K562 (cell line): ENCODE measurements at regions not wholly inside any gene's neighbourhood (a gene's known extent, or its start where the extent isn't known, plus 50 kb on each side); places are given as distances from the start of the nearest gene placed in this dataset.
A peak's percentile ranks its signal among the peaks of the same experiment; 100 is the strongest.

Experiments
- ATAC-seq: fragments of 200-7000 bp; cut with Tn5 transposase; 3 replicates; pipeline ENCODE4 v1.9.1; 2020; ENCODE audit warnings: moderate library complexity
- BruUV-seq: library from RNA; stranded (reverse); fragments of 400-500 nt; replicated peaks from 2 replicates; lab custom pipeline; 2021; lab: Mats Ljungman, UMichigan
- CTCF ChIA-PET: fragments of 300-600 bp; formaldehyde crosslinking; extraction: SDS; loops from one replicate; lab custom pipeline; 2021; ENCODE audit warnings: low intra/inter-chr PET ratio; lab: Yijun Ruan, JAX
- POLR2A ChIA-PET: fragments of 300-600, 350-650 bp; sonication (Branson Sonifier 250); formaldehyde crosslinking; extraction: SDS; loops from one replicate; lab custom pipeline; 2021; ENCODE audit warnings: antibody characterized with exemption, inconsistent platforms; lab: Yijun Ruan, JAX
- DNase-seq, 4 experiments: peaks; one replicate each; pipeline versions ENCODE4 v3.0.0 to v3.0.0-alpha.2; 2011 to 2018; ENCODE audit warnings: low spot score in 3 of 4, mixed read lengths in 3 of 4; ENCODE audit errors: extremely low read depth in 1 of 4
- FAIRE-seq: peaks from 2 replicates; lab custom pipeline; 2011; peaks lifted over from hg19 to GRCh38; lab: Jason Lieb, UNC
- H2AFZ ChIP-seq: 2 replicates; pipeline ENCODE4 v1.6.0; 2011; ENCODE audit warnings: low read depth, low read length, control low read depth, inconsistent platforms
- H3K27ac ChIP-seq: fragments of 200-600 bp; 3 replicates; pipeline ENCODE4 v1.8.0; 2011; ENCODE audit warnings: low read depth, mild to moderate bottlenecking, control low read depth, inconsistent platforms, low read length, moderate library complexity, mixed read lengths; ENCODE audit errors: extremely low read depth
- H3K27me3 ChIP-seq, 2 experiments: fragments of 300-600 bp in 1 of 2; 2 replicates in 1 of 2; 3 replicates in 1 of 2; pipeline versions ENCODE4 v1.6.0 to v1.8.0; 2011; ENCODE audit warnings: inconsistent platforms in 2 of 2, low read length in 2 of 2, mild to moderate bottlenecking in 1 of 2, mixed read lengths in 1 of 2, moderate library complexity in 1 of 2; ENCODE audit not compliant: control insufficient read depth in 2 of 2, insufficient read depth in 2 of 2
- H3K36me3 ChIP-seq: fragments of 300-600 bp; 3 replicates; pipeline ENCODE4 v1.8.0; 2011; ENCODE audit warnings: mild to moderate bottlenecking, low read length, inconsistent platforms; ENCODE audit not compliant: control insufficient read depth, insufficient read depth
- H3K4me1 ChIP-seq, 2 experiments: fragments of 200-600 bp in 1 of 2; replicated peaks in 1 of 2; 2 replicates in 1 of 2; 3 replicates in 1 of 2; pipeline versions ENCODE4 v1.5.1 to v1.8.0; 2011; ENCODE audit warnings: inconsistent platforms in 2 of 2, low read length in 2 of 2, mild to moderate bottlenecking in 1 of 2, mixed read lengths in 1 of 2, moderate library complexity in 1 of 2; ENCODE audit not compliant: control insufficient read depth in 2 of 2, insufficient read depth in 2 of 2
- H3K4me2 ChIP-seq: 2 replicates; pipeline ENCODE4 v1.6.1; 2011; ENCODE audit warnings: low read length, control low read depth, inconsistent platforms, mixed read lengths; ENCODE audit not compliant: insufficient read depth
- H3K4me3 ChIP-seq: fragments of 200-600 bp; sonication (generic), shearing (Covaris generic); 2 replicates; pipeline ENCODE4 v1.5.1; 2016; ENCODE audit warnings: control low read depth, inconsistent platforms
- H3K79me2 ChIP-seq: fragments of 200-600 bp; 3 replicates; pipeline ENCODE4 v1.8.0; 2011; ENCODE audit warnings: low read length, inconsistent platforms; ENCODE audit not compliant: control insufficient read depth, insufficient read depth
- H3K9ac ChIP-seq, 2 experiments: 2 replicates each; pipeline versions ENCODE4 v1.6.0 to v1.6.1; 2011; ENCODE audit warnings: low read depth in 2 of 2, low read length in 2 of 2, control low read depth in 1 of 2, inconsistent platforms in 1 of 2, mild to moderate bottlenecking in 1 of 2, mixed read lengths in 1 of 2; ENCODE audit not compliant: insufficient read depth in 1 of 2
- H3K9me1 ChIP-seq: one replicate; pipeline ENCODE4 v1.6.0; 2011; ENCODE audit warnings: inconsistent platforms, mild to moderate bottlenecking, low read length, moderate library complexity; ENCODE audit not compliant: control insufficient read depth, insufficient read depth
- H3K9me3 ChIP-seq: replicated peaks from 2 replicates; pipeline ENCODE4 v1.5.1; 2011; ENCODE audit warnings: low read depth, low read length, inconsistent platforms; ENCODE audit not compliant: control insufficient read depth, insufficient read depth
- H4K20me1 ChIP-seq: replicated peaks from 2 replicates; pipeline ENCODE4 v1.6.1; 2011; ENCODE audit warnings: low read length, inconsistent platforms, mixed read lengths; ENCODE audit not compliant: control insufficient read depth, insufficient read depth
- CBX3 ChIP-seq, 2 experiments: IDR thresholded peaks; 1 replicate in 1 of 2; 2 replicates in 1 of 2; pipeline ENCODE4 v1.6.1; 2012; ENCODE audit warnings: inconsistent platforms in 2 of 2, low read length in 2 of 2, borderline replicate concordance in 1 of 2, control low read depth in 1 of 2
- HOXB6 ChIP-seq: fragments of 250-450 bp; sonication (Bioruptor Pico); IDR thresholded peaks from 2 replicates; pipeline ENCODE4 v1.5.1; 2022; ENCODE audit warnings: mild to moderate bottlenecking, borderline replicate concordance
- SMAD3 ChIP-seq: fragments of 450-650 bp; formaldehyde crosslinking; conservative IDR thresholded peaks from 2 replicates; pipeline ENCODE4 v1.4.0; 2020; ENCODE audit warnings: mild to moderate bottlenecking
- ZFP36 ChIP-seq: fragments of 150-350 bp; IDR thresholded peaks from 2 replicates; pipeline ENCODE4 v1.6.1; 2018; ENCODE audit warnings: low read length, low read depth; ENCODE audit not compliant: partially characterized antibody
- ZNF431 ChIP-seq: sonication (generic); formaldehyde crosslinking; IDR thresholded peaks from 2 replicates; pipeline ENCODE4 v1.8.0; 2022; ENCODE audit warnings: mild to moderate bottlenecking, missing genetic modification reagents
- WGBS: fragments of 100-300 bp; shearing (Covaris generic); methylation state at CpG from one replicate; pipeline ENCODE4 v1.1.6; 2016; ENCODE audit warnings: low coverage, mixed read lengths; ENCODE audit not compliant: insufficient coverage; ENCODE audit errors: missing lambda C conversion rate; 5-methylcytosine and 5-hydroxymethylcytosine counted together
- in situ Hi-C: fragments of 300-500 bp; cut with MboI; formaldehyde crosslinking; loops from 4 replicates; pipeline ENCODE4 v1.15.0; 2018; ENCODE audit warnings: inconsistent platforms, mixed read lengths
- intact Hi-C: fragments of 100-400 bp; cut with micrococcal nuclease; formaldehyde crosslinking; loops from 2 replicates; pipeline ENCODE4 v1.14.2; 2022
- TF ChIP-seq, protein P1 (sequence below): fragments of 450-650 bp; IDR thresholded peaks from 2 replicates; pipeline ENCODE4 v1.6.1; 2018; ENCODE audit warnings: mild to moderate bottlenecking, low read depth; ENCODE audit not compliant: partially characterized antibody

DNA sequence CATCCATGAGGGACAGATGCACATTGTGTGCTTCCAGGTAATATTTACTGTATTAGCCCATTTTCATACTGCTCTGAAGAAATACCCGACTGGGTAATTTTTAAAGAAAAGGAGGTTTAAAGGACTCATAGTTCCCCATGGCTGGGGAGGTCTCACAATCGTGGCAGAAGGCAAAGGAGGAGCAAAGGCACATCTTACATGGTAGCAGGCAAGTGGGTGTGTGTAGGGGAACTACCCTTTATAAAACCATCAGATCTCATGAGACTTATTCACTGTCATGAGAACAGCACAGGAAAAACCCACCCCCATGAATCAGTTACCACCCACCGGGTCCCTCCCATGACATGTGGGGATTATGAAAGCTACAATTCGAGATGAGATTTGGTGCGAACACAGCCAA lies 148.8 kb upstream of the FBXL17 start:
- no peak for FAIRE-seq
- Histone ChIP-seq H3K4me3 (no peak overlapping the region), H3K36me3 (0 out of 3 replicates have a peak, but pooled peaks cover 3% of the 10 kb centered on the region), H3K9me1 (no peaks in the 10 kb centered on the region), H3K79me2 (no peaks in the 10 kb centered on the region), H3K9me3 (peaks cover 26% of the 10 kb centered on the region), H3K27me3 (no peaks in the 10 kb centered on the region)
- CTCF ChIA-PET = no interaction called here
- in situ Hi-C loops = no loop called here
- TF ChIP-seq, protein P1, sequence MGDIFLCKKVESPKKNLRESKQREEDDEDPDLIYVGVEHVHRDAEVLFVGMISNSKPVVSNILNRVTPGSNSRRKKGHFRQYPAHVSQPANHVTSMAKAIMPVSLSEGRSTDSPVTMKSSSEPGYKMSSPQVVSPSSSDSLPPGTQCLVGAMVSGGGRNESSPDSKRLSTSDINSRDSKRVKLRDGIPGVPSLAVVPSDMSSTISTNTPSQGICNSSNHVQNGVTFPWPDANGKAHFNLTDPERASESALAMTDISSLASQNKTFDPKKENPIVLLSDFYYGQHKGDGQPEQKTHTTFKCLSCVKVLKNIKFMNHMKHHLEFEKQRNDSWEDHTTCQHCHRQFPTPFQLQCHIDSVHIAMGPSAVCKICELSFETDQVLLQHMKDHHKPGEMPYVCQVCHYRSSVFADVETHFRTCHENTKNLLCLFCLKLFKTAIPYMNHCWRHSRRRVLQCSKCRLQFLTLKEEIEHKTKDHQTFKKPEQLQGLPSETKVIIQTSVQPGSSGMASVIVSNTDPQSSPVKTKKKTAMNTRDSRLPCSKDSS = peak; percentile 36
- no peak for TF ChIP-seq HOXB6 (CRISPR knock-in tag)
- TF ChIP-seq SMAD3 = no peak
- peak; percentile 36 for TF ChIP-seq ZFP36
- peak; percentile 96 for TF ChIP-seq ZNF431 (CRISPR knock-in tag)
- TF ChIP-seq CBX3 (IDR thresholded peaks at IDR 0.05; ENCODE audit: borderline replicate concordance in 1 of 2, low read length in 2 of 2) = no peak
- TF ChIP-seq, all 486 proteins: peak for 3
- Histone ChIP-seq H4K20me1 (no peaks in the 10 kb centered on the region), H3K4me2 (peak overlapping the region; percentile 57), H3K4me1 (peaks cover 3 to 27% of the 10 kb centered on the region in 2 experiments; a peak in 4 of 5 replicates), H3K27ac (peak overlapping the region; percentile 70), H3K9ac (0 out of 4 replicates have a peak overlapping the region, but pooled peaks of 1 of the 2 experiments have one; percentile 10), H2AFZ (peak overlapping the region; percentile 73)
- ATAC-seq (no peak), DNase-seq (no peak)
- no TSS peak for BruUV-seq
- intact Hi-C loops = no loop called here
- POLR2A ChIA-PET = interaction anchor here (0.7 to 2.0 kb wide), 2 partner anchors 14 to 1075 kb away, joined by 3 to 6 read pairs; no protein-coding TSS in a partner anchor
- 34% methylated on average over 4 of the region's 5 CpGs for WGBS
